Nephron (organoid): ENCODE measurements at regions not wholly inside any gene's neighbourhood (a gene's known extent, or its start where the extent isn't known, plus 50 kb on each side); places are given as distances from the start of the nearest gene placed in this dataset.
A peak's percentile ranks its signal among the peaks of the same experiment; 100 is the strongest.

Experiments used
- H3K27ac Mint-ChIP-seq, 3 experiments: 2 replicates each; pipeline ENCODE4 v1.8.0; 2020; ENCODE audit warnings: mixed read lengths in 3 of 3, mild to moderate bottlenecking in 2 of 3, moderate library complexity in 1 of 3
- H3K27me3 Mint-ChIP-seq: 2 replicates; pipeline ENCODE4 v1.8.0; 2021; ENCODE audit warnings: low read depth, mild to moderate bottlenecking, moderate library complexity, mixed read lengths
- H3K36me3 Mint-ChIP-seq: 2 replicates; pipeline ENCODE4 v1.8.0; 2020; ENCODE audit warnings: low read depth, mixed read lengths
- H3K4me1 Mint-ChIP-seq: 2 replicates; pipeline ENCODE4 v1.8.0; 2020; ENCODE audit warnings: mixed read lengths
- H3K4me3 Mint-ChIP-seq, 3 experiments: 2 replicates each; pipeline ENCODE4 v1.8.0; 2020; ENCODE audit warnings: mild to moderate bottlenecking in 3 of 3, mixed read lengths in 3 of 3, moderate library complexity in 2 of 3
- H3K9me3 Mint-ChIP-seq: 2 replicates; pipeline ENCODE4 v1.8.0; 2020; ENCODE audit warnings: mixed read lengths
- CTCF ChIP-seq, 3 experiments: fragments of 200-600 bp; sonication (generic); IDR thresholded peaks; one replicate each; pipeline ENCODE4 v1.5.0; 2021; ENCODE audit warnings: antibody characterized with exemption in 3 of 3; ENCODE audit not compliant: unreplicated experiment in 3 of 3

DNA sequence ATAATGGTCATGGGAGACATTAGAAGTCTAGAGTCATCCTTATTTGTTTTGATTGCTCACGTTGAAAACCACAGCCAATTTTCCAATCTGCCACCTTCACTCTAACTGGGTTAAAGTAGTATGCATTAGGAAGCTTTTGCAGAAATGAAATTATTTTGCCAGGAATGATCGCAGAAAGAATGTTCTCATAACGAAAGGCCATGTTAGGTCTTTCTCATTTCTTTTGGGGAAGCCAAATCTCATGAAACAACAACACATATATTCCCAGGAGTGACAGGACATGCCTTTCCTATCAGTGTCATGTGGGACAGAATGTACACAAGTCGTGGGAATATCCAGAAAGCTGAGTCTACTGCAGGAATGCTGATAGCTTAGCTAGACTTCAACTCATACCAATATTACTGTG, 386.3 kb downstream of the AASDHPPT start:
- H3K27ac Mint-ChIP-seq: peak overlapping the region; percentile 76 to 88 (median 81)
- no peak overlapping the region for H3K4me3 Mint-ChIP-seq
- H3K4me1 Mint-ChIP-seq: peaks cover 85% of the 10 kb centered on the region
- H3K36me3 Mint-ChIP-seq: no peaks in the 10 kb centered on the region
- TF ChIP-seq CTCF (IDR thresholded peaks at IDR 0.05; ENCODE audit: unreplicated experiment in 3 of 3): no peak
- no peaks in the 10 kb centered on the region for H3K27me3 Mint-ChIP-seq
- no peaks in the 10 kb centered on the region for H3K9me3 Mint-ChIP-seq

DNA sequence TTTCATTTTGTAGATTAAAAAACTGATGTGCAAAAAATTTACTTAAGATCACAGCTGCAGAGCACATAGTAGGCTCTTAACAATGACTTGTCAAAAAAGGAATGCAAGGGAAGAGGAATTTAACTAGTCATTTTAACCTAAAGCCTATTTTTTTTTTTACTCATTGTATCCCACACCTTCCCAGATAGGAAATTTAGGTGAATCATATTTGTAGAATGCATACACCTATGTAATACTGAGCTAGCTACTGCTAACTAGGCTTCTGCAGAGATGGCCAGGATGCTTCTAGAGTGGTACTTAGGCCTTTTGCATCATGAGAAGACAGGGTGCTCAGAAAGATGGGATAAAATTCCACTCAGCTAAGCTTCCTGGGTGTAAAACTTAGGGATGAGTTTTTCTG, 387.3 kb downstream of the AASDHPPT start:
- H3K36me3 Mint-ChIP-seq: no peaks in the 10 kb centered on the region
- no peak overlapping the region for H3K4me3 Mint-ChIP-seq
- no peak for TF ChIP-seq CTCF (IDR thresholded peaks at IDR 0.05; ENCODE audit: unreplicated experiment in 3 of 3)
- peak overlapping the region in 2 of 3 experiments; percentile 45 to 88 for H3K27ac Mint-ChIP-seq
- no peaks in the 10 kb centered on the region for H3K27me3 Mint-ChIP-seq
- peaks cover 78% of the 10 kb centered on the region for H3K4me1 Mint-ChIP-seq
- H3K9me3 Mint-ChIP-seq: no peaks in the 10 kb centered on the region

GRCh38 chr11:106466521-106467080, 389.1 kb downstream of the AASDHPPT start:
- peaks cover 74% of the 10 kb centered on the region for H3K4me1 Mint-ChIP-seq
- H3K36me3 Mint-ChIP-seq: no peaks in the 10 kb centered on the region
- H3K4me3 Mint-ChIP-seq: peak overlapping the region in 1 of 3 experiments; percentile 2
- TF ChIP-seq CTCF (IDR thresholded peaks at IDR 0.05; ENCODE audit: unreplicated experiment in 3 of 3): no peak
- no peaks in the 10 kb centered on the region for H3K9me3 Mint-ChIP-seq
- peak overlapping the region; percentile 73 to 93 (median 86) for H3K27ac Mint-ChIP-seq
- no peaks in the 10 kb centered on the region for H3K27me3 Mint-ChIP-seq

- Mint-ChIP-seq H3K36me3 (no peaks in the 10 kb centered on the region), H3K4me1 (peaks cover 65% of the 10 kb centered on the region), H3K4me3 (peak overlapping the region in 1 of 3 experiments; percentile 5), H3K9me3 (no peaks in the 10 kb centered on the region), H3K27ac (peak overlapping the region; percentile 65 to 77 (median 73)), H3K27me3 (no peaks in the 10 kb centered on the region)
- TF ChIP-seq CTCF (IDR thresholded peaks at IDR 0.05; ENCODE audit: unreplicated experiment in 3 of 3): no peak
Observed at GRCh38 chr11:106467501-106467900, 390.0 kb downstream of the AASDHPPT start.

GRCh38 chr11:106468086-106468485, 390.6 kb downstream of the AASDHPPT start:
- H3K36me3 Mint-ChIP-seq: no peaks in the 10 kb centered on the region
- peak overlapping the region; percentile 65 to 77 (median 73) for H3K27ac Mint-ChIP-seq
- no peaks in the 10 kb centered on the region for H3K27me3 Mint-ChIP-seq
- no peak overlapping the region for H3K4me3 Mint-ChIP-seq
- H3K9me3 Mint-ChIP-seq: no peaks in the 10 kb centered on the region
- no peak for TF ChIP-seq CTCF (IDR thresholded peaks at IDR 0.05; ENCODE audit: unreplicated experiment in 3 of 3)
- peaks cover 62% of the 10 kb centered on the region for H3K4me1 Mint-ChIP-seq

DNA sequence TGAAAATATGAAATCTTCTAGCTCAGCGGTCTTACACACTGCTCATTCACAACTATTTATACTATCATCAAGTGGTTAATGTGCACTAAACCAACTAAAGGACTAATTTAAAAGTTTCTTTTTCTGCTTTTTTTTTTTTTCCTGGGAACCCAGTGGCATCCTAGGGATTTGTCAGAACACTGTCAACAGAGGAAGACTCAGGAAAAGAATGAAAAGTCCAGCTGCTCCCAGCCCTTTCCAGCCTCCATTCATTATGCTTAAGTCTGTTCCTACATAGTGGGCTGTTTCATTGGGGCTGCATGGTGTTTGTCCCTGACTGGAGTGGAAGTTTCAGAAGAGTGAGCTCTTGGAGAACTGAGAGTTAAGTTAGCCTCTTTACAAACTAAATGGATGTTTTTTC, 391.1 kb downstream of the AASDHPPT start:
- no peaks in the 10 kb centered on the region for H3K27me3 Mint-ChIP-seq
- no peaks in the 10 kb centered on the region for H3K36me3 Mint-ChIP-seq
- H3K27ac Mint-ChIP-seq: peak overlapping the region; percentile 65 to 77 (median 73)
- no peak overlapping the region for H3K4me3 Mint-ChIP-seq
- H3K9me3 Mint-ChIP-seq: no peaks in the 10 kb centered on the region
- no peak for TF ChIP-seq CTCF (IDR thresholded peaks at IDR 0.05; ENCODE audit: unreplicated experiment in 3 of 3)
- H3K4me1 Mint-ChIP-seq: peaks cover 58% of the 10 kb centered on the region
